Liver (tissue), 3 donors: ENCODE measurements at regions not wholly inside any gene's neighbourhood (a gene's known extent, or its start where the extent isn't known, plus 50 kb on each side); places are given as distances from the start of the nearest gene placed in this dataset.

ENCODE experiments used
- JUND ChIP-seq, 2 donors: IDR thresholded peaks; 2 replicates each; pipeline ENCODE4 v1.6.1; 2016; ENCODE audit warnings: antibody characterized with exemption in 2 of 2
- RAD21 ChIP-seq, 2 donors: IDR thresholded peaks; 2 replicates each; pipeline ENCODE4 v1.6.1; 2016; ENCODE audit warnings: antibody characterized with exemption in 2 of 2, mild to moderate bottlenecking in 2 of 2
- TAF1 ChIP-seq: conservative IDR thresholded peaks from 2 replicates; pipeline ENCODE4 v1.6.1; 2016; ENCODE audit warnings: antibody characterized with exemption, mild to moderate bottlenecking
- TF ChIP-seq, protein P1 (sequence below): fragments of 150-350 bp; IDR thresholded peaks from 2 replicates; pipeline ENCODE4 v1.5.1; 2017; ENCODE audit warnings: improper control_type of control experiment, low read depth, low read length; ENCODE audit not compliant: missing input control
- TF ChIP-seq, protein P2 (sequence below): IDR thresholded peaks from 2 replicates; pipeline ENCODE4 v1.6.1; 2016; ENCODE audit warnings: antibody characterized with exemption
- TF ChIP-seq, protein P3 (sequence below): IDR thresholded peaks from 2 replicates; pipeline ENCODE4 v1.6.1; 2016; ENCODE audit warnings: antibody characterized with exemption
- TF ChIP-seq, protein P4 (sequence below): IDR thresholded peaks from 2 replicates; pipeline ENCODE4 v1.6.1; 2016; ENCODE audit warnings: antibody characterized with exemption, mild to moderate bottlenecking
- donor health status: healthy.
- donor health status: healthy.

DNA sequence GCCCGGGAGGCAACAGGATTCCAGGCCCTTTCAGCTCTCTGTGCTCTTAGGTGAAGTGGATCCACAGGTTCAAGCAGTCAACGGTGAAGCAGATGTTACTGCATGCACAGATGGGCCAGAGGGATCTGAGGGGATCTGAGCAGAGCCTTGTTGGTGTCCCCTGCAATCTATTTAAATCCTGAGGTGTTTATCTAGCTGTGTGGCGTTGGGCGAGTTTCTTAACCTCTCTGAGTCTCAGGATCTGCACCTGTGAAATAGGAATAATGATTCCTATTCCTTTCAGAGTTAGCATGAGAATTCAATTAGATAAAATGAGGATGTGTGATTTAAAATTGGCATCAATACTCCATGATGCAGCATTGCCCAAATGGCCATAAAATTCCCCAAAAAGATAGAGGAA, 237.3 kb upstream of the CDH5 start:
- TF ChIP-seq, protein P1, sequence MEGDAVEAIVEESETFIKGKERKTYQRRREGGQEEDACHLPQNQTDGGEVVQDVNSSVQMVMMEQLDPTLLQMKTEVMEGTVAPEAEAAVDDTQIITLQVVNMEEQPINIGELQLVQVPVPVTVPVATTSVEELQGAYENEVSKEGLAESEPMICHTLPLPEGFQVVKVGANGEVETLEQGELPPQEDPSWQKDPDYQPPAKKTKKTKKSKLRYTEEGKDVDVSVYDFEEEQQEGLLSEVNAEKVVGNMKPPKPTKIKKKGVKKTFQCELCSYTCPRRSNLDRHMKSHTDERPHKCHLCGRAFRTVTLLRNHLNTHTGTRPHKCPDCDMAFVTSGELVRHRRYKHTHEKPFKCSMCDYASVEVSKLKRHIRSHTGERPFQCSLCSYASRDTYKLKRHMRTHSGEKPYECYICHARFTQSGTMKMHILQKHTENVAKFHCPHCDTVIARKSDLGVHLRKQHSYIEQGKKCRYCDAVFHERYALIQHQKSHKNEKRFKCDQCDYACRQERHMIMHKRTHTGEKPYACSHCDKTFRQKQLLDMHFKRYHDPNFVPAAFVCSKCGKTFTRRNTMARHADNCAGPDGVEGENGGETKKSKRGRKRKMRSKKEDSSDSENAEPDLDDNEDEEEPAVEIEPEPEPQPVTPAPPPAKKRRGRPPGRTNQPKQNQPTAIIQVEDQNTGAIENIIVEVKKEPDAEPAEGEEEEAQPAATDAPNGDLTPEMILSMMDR = no peak
- TF ChIP-seq TAF1 (no peak), JUND (IDR thresholded peaks at IDR 0.05) (no peak), RAD21 (IDR thresholded peaks at IDR 0.05) (no peak)
- TF ChIP-seq, protein P2, sequence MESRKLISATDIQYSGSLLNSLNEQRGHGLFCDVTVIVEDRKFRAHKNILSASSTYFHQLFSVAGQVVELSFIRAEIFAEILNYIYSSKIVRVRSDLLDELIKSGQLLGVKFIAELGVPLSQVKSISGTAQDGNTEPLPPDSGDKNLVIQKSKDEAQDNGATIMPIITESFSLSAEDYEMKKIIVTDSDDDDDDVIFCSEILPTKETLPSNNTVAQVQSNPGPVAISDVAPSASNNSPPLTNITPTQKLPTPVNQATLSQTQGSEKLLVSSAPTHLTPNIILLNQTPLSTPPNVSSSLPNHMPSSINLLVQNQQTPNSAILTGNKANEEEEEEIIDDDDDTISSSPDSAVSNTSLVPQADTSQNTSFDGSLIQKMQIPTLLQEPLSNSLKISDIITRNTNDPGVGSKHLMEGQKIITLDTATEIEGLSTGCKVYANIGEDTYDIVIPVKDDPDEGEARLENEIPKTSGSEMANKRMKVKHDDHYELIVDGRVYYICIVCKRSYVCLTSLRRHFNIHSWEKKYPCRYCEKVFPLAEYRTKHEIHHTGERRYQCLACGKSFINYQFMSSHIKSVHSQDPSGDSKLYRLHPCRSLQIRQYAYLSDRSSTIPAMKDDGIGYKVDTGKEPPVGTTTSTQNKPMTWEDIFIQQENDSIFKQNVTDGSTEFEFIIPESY = no peak
- TF ChIP-seq, protein P3, sequence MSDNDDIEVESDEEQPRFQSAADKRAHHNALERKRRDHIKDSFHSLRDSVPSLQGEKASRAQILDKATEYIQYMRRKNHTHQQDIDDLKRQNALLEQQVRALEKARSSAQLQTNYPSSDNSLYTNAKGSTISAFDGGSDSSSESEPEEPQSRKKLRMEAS = no peak
- TF ChIP-seq, protein P4, sequence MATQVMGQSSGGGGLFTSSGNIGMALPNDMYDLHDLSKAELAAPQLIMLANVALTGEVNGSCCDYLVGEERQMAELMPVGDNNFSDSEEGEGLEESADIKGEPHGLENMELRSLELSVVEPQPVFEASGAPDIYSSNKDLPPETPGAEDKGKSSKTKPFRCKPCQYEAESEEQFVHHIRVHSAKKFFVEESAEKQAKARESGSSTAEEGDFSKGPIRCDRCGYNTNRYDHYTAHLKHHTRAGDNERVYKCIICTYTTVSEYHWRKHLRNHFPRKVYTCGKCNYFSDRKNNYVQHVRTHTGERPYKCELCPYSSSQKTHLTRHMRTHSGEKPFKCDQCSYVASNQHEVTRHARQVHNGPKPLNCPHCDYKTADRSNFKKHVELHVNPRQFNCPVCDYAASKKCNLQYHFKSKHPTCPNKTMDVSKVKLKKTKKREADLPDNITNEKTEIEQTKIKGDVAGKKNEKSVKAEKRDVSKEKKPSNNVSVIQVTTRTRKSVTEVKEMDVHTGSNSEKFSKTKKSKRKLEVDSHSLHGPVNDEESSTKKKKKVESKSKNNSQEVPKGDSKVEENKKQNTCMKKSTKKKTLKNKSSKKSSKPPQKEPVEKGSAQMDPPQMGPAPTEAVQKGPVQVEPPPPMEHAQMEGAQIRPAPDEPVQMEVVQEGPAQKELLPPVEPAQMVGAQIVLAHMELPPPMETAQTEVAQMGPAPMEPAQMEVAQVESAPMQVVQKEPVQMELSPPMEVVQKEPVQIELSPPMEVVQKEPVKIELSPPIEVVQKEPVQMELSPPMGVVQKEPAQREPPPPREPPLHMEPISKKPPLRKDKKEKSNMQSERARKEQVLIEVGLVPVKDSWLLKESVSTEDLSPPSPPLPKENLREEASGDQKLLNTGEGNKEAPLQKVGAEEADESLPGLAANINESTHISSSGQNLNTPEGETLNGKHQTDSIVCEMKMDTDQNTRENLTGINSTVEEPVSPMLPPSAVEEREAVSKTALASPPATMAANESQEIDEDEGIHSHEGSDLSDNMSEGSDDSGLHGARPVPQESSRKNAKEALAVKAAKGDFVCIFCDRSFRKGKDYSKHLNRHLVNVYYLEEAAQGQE = no peak
